ENCODE measurements at regions not wholly inside any gene's neighbourhood (a gene's known extent, or its start where the extent isn't known, plus 50 kb on each side); places are given as distances from the start of the nearest gene placed in this dataset.
A peak's percentile ranks its signal among the peaks of the same experiment; 100 is the strongest.
"Not testable (repeated sequence)": the region's sequence is repeated elsewhere in the genome, so short reads cannot be mapped to it uniquely, and the experiment has no call there.

- DNase-seq: no peak
Observed at GRCh38 chr3:196147116-196147515, 64.1 kb downstream of the ZDHHC19 start.

GRCh38 chr3:196145468-196146262 is 63.8 kb upstream of the TFRC start:
- no peak for DNase-seq

GRCh38 chr3:196144383-196145105 is 62.7 kb upstream of the TFRC start:
- DNase-seq: no peak

- no peak for DNase-seq
Observed at GRCh38 chr3:196143708-196144382, 62.0 kb upstream of the TFRC start.

GRCh38 chr3:196142202-196142956 is 60.5 kb upstream of the TFRC start:
- DNase-seq: peak; percentile 62

GRCh38 chr3:196141866-196142201 is 59.9 kb upstream of the TFRC start:
- DNase-seq: no peak

- no peak for DNase-seq
Observed at GRCh38 chr3:196141052-196141865, 59.4 kb upstream of the TFRC start.

- DNase-seq: no peak
Observed at GRCh38 chr3:196140224-196140623, 58.3 kb upstream of the TFRC start.

- DNase-seq: no peak
Observed at GRCh38 chr3:196139281-196139680, 57.4 kb upstream of the TFRC start.

GRCh38 chr3:196138482-196139254 is 56.8 kb upstream of the TFRC start:
- no peak for DNase-seq

- DNase-seq: not testable (repeated sequence)
Observed at GRCh38 chr3:196136640-196136989, 54.7 kb upstream of the TFRC start.

- no peak for DNase-seq
Observed at GRCh38 chr3:196135693-196136639, 54.1 kb upstream of the TFRC start.

- no peak for DNase-seq
Observed at GRCh38 chr3:196134691-196135090, 52.8 kb upstream of the TFRC start.

- not testable (repeated sequence) for DNase-seq
Observed at GRCh38 chr3:196133869-196134268, 52.0 kb upstream of the TFRC start.

- no peak for DNase-seq
Observed at GRCh38 chr3:196131921-196132320, 50.0 kb upstream of the TFRC start.

All from femur (tissue), 1 donor.